NOMO-1 treated with DMSO at 0.1 percent for 48 hours (cell line): ENCODE measurements at regions not wholly inside any gene's neighbourhood (a gene's known extent, or its start where the extent isn't known, plus 50 kb on each side); places are given as distances from the start of the nearest gene placed in this dataset.

Experiments
- DNase-seq: peaks from one replicate; lab custom pipeline; 2025; ENCODE audit not compliant: unreplicated experiment; lab: John Stamatoyannopoulos, UW

GRCh38 chr12:4056910-4057845 is 184.0 kb upstream of the PARP11 start:
- no peak for DNase-seq

GRCh38 chr12:4054630-4055029 is 181.4 kb upstream of the PARP11 start:
- DNase-seq, result no peak

GRCh38 chr12:4052691-4053090 is 179.5 kb upstream of the PARP11 start:
- DNase-seq, result no peak

- no peak for DNase-seq
Measured at GRCh38 chr12:4051596-4051995, 178.4 kb upstream of the PARP11 start.

GRCh38 chr12:4050340-4050739 is 177.1 kb upstream of the PARP11 start:
- no peak for DNase-seq

- DNase-seq, result no peak
Measured at GRCh38 chr12:4049298-4050080, 176.3 kb upstream of the PARP11 start.

- DNase-seq, result no peak
Measured at GRCh38 chr12:4047421-4047820, 174.2 kb upstream of the PARP11 start.

- no peak for DNase-seq
Measured at GRCh38 chr12:4046495-4046840, 173.3 kb upstream of the PARP11 start.

GRCh38 chr12:4045786-4046494 is 172.7 kb upstream of the PARP11 start:
- no peak for DNase-seq

- DNase-seq, result no peak
Measured at GRCh38 chr12:4044736-4045730, 171.8 kb upstream of the PARP11 start.

- DNase-seq, result no peak
Measured at GRCh38 chr12:4044101-4044500, 170.9 kb upstream of the PARP11 start.

- DNase-seq, result no peak
Measured at GRCh38 chr12:4041187-4041885, 168.1 kb upstream of the PARP11 start.

GRCh38 chr12:4039931-4040330 is 166.7 kb upstream of the PARP11 start:
- no peak for DNase-seq

- no peak for DNase-seq
Measured at GRCh38 chr12:4037747-4038312, 164.6 kb upstream of the PARP11 start.

- DNase-seq, result no peak
Measured at GRCh38 chr12:4036671-4037271, 163.6 kb upstream of the PARP11 start.

- no peak for DNase-seq
Measured at GRCh38 chr12:4034921-4035320, 161.7 kb upstream of the PARP11 start.

GRCh38 chr12:4032924-4033615 is 159.9 kb upstream of the PARP11 start:
- no peak for DNase-seq

- DNase-seq, result no peak
Measured at GRCh38 chr12:4031703-4032291, 158.6 kb upstream of the PARP11 start.
